HG03565 (cell line): ENCODE measurements at regions not wholly inside any gene's neighbourhood (a gene's known extent, or its start where the extent isn't known, plus 50 kb on each side); places are given as distances from the start of the nearest gene placed in this dataset.

ENCODE experiments used
- ATAC-seq: cut with Tn5 transposase; IDR thresholded peaks from one replicate; pipeline ENCODE4 v1.9.1; 2021; ENCODE audit warnings: mild to moderate bottlenecking, moderate library complexity; ENCODE audit not compliant: unreplicated experiment

DNA sequence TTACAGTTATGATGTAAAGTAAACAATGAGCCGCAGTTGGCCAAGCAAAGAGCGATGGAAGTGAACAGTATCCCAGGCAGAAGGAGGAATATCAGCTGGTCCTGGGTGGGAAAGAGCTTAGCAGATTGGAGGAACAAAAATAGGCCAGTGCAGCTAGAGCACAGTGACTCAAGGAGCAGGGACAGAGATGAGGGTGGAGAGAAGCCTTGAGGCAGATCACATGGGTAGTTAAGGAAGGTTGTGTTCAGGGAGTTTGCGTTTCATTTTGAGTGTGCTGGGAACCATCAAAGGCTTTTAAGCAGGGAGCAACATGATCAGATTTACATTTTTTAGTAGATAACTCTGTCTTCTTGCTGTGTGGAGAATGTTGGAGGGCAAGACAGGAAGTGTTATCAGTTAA, 113.6 kb downstream of the OAT start:
- no peak for ATAC-seq

- no peak for ATAC-seq
These were observed 114.9 kb downstream of the OAT start for GRCh38 chr10:124303662-124304418.

DNA sequence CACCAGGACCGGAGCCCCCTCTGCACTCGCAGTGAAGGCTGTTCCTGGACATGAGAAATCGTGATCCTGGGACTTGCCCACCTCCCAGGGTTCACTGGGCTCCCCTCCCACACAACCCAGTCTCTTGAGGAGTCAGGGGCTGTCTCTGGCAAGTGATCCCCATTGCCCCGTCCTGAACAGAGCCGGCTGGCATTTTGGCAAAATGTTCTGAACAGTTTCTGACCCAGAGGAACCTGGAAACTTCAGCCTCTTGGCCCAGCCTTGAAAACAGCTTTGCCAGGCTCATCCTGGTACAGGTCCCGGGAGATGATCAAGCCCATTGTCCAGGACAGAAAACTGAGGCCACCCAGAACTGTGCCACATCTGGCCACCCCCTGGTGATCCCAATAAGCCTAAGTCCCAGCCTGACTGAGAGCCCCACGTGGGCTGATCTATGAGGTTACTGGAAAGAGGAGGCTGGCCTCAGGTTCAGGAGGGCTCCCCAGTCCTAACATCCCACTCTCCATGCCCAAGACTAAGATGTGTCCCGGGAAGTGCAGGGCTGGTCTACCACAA, 115.7 kb downstream of the OAT start:
- no peak for ATAC-seq

DNA sequence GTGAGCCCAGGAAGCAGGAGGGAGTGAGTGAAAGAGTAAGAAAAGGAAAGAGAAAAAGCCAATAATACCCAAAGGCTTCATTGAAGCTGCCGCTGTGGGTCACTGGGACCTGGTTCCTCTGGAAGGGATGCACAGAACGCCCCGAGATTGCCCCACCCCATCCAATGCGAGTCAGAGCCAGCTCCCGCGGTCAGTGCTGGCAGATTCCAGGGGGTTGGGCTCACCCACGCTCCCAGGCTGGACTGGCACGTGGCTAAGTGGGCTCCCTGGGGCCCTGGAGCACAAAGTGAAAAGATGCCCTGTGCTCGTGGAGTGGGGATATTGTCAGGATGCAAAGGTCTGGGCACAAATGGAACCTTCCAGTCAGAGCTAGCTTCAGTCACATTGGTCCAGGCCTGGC, 117.0 kb downstream of the OAT start:
- no peak for ATAC-seq

GRCh38 chr10:124300735-124301134, 118.0 kb downstream of the OAT start:
- ATAC-seq = no peak

DNA sequence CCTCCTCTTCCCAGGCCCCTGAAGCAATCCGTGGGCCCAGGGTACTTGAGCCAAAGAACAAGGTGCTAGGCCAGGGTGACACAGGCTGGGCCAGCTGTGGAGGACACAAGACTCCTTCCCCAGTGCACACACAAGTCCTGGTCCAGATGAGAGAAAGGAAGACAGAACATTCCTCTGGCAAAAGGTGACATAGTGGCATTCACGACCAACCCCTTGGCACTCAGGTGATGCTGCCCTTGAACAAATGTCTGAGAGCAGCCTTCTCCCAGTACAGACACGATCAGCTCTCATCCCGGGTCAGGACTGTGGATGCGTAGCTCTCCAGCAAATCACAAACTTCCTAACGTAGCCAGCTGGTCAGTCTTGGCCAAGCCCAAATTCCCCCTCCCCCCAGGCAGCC, 118.5 kb downstream of the OAT start:
- no peak for ATAC-seq

DNA sequence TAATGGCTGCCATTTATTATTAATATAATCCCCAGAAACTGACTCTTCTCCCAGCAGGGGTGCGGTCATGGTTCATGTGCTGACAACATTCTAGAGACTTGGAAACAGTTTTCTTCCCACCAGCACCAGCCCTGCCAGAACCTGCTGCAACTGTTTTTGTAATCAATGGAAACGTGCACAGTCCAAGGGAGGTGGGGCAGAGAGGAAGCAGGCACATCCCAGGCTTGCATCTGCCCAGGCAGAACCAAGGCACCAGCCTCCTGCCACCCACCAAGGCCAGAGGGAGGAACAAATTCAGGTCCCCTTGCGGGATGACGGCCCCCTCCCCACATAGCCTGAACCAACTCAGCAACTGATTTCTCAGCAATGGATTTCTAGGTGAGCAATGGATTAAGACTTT, 119.0 kb downstream of the OAT start:
- ATAC-seq = no peak

DNA sequence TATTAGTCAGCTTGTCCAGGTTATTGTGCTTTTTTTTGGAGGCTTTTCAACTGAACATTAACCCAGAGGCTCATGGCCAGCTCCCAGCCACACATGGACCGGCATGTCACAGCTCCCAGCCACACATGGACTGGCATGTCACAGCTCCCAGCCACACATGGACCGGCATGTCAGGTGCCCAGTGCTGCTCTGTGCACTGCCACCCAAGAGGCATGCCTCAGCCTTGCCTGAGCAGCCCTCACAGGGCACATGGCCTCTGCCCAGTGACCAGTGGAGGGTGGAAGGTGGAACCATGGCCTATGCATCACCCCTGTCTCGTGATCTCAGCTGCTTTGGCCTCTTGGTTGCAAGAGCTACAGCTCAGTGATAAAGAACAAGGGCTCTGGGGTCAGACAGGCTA, 119.8 kb downstream of the OAT start:
- no peak for ATAC-seq

GRCh38 chr10:124296813-124297788, 121.6 kb downstream of the OAT start:
- no peak for ATAC-seq

DNA sequence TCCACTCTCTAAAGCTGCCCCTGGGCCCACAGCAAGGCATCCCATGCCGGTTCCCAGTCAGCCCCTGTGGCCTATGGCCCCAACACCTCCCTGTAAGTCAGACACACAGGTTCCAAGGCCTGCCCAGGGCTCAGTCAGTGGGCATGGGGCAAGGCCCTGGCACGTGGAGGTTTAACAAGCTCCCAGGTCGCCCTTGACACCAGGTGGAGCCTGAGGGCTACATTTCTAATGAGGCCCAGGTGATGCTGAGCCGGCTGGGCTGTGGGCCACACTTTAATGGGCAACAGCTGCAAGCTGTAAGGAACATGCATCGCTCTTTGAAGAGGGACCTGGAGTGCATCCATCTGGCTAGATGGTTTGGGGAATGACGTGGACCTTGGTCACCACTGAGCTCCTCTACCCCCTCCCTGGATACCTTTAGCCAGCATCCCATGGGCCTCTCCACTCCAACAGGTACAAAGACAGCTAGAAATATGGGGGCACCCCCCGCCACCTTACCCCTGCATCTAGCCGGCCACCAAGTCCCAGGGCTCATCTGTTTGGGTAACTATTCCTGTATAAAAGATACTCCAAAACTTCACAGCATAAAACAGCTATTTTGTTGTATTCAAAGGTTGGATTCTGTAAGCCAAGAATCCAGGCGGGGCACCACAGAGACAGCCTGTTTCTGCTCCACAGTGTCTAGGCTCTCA, 122.5 kb downstream of the OAT start:
- ATAC-seq = no peak

- no peak for ATAC-seq
These were observed 123.6 kb downstream of the OAT start for GRCh38 chr10:124294811-124295770.

DNA sequence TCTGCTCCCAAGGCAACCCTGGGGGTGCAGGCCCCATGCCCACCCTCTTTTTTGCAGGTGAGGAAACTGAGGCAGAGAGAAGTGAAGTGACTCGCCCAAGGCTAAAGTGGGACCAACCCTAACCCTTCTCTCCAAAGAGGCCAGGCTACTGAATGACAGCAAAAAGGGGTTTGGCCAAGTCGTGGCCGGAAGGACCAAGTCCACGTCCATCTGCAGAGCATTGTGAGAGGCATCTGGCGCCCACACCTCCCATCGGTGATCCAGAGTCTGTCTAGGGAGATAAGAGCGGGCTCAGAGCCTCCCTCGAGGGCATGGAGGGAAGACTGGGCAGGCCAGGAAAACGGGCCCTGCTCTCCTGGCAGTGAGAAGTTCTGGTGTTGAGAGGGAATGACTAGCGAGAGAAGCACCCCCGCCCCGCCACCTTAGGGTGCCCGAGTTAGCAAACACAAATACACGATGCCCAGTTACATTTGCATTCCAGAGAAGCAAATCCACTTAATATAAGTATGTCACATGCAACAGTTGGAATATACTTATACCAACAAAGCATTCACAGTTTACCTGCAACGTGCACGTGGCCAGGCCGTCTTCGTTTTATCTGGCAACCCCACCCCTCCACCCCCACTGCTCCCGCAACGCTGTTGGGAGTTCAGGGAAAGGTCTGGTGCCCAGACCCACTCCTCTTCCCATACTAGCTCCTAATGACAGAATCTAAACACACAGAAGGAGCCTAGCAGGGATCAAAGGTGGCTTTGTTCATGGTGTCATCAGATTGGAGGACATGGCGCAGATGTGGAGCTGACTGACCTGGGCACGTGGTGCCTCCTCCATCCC, 124.9 kb downstream of the OAT start:
- no peak for ATAC-seq

DNA sequence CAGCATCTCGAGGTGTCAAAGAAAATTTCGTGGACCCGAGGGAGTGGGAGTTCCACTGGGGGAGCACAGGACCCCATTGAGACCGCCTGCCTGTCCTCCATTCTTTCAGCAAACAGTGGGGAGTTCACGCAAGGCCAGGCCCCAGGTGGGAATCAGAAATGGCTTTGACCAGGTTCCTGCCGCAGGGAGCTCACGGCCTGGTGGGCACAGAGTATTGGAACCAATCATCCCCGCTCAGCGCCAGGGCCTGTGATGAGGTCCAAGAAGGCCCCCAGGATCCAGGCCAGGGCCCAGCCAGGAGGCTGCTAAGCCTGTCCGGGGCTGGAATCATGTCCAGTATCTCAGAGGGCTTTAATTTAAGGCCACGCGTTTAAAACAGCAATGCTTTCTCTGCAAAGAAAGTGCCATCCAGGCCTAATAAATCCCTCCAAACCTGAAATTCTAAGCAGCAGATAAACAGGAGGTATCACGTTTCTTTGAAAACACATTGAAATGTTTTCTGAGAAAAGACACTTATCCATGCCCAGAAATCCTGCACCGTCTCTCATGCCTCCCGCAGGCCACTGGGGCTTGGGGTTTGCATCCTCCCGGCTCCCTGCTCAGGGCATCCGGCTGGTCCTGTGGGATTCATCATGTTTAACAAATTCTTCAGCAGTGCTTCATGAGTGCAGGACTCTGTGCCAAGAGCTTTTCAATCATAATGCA, 125.7 kb downstream of the OAT start:
- ATAC-seq = no peak

DNA sequence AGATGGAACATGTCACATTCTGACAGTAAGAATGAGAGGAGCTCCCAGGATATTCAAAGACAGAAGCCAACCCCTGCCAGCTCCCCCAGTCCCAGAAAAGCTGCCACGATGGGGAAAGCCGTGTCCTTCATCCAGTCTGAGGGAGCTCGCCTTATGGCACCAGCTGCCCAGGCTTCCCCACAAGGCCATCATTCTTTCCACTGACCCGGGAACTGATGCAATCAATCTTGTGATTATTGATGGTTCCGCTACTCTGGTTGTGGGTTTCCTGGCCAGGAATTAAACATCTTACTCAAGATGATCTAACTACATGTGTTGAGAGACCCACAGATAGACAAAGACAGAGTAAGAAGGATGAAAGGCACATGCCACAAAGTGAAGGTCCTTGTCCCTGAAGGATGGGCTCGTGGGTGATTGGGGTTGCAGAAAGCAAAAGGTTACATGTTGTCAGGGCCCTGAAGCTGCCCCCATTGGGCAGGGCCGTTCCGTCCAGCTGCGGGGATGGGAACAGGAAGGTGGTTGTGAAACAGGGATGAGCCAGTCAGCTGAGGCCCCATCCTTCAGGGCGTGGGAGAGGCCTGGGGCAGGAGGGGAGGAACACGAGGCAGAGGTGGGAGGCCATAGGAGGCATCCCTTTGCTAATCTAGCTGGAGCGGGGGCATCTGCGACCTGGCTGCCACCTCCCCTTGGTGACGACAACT, 127.6 kb downstream of the OAT start:
- ATAC-seq = no peak

DNA sequence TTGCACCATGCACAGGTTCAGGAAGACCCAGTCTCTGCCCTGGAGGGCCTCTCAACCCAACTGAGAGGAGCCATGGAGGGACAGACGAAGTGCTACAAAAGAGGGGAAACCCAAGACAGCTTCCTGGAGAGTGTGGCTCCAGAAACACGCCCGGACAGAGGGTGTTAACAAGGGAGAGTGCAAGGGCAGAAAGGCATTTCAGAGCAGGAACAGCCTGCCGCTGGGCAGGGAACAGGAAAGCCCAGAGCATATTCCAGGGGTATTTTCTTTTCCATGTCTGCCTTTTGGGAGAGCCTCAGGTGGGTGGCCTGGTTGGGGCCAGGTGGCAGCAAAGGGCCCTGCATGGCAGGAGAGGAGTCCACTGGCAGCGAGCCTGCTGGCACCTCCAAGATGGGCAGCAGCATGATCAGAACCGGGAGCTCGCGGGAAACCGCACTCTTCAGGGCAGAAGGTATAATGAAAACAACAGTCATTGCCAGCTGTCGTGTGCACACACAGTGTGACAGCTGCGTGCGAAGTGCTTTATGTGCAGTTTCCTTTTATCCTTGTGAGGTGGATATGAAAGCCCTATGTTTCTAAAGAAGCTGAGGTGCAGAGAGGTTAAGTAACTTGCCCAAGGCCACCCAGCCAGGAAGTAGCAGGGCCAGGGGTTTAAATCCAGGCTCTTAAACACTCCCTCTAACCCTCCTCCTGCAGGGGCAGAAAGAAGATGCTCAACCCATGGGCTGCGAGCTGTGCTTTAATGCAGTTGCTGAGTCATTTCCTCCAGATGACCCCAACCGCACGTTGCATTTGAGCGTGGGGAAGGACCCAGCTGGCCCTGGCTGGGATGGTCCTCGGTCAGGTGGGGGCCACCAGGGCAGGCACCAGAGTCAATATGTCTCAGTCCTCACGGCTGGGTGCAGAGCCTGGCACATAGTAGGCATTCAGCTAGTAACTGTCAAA, 128.6 kb downstream of the OAT start:
- peak; percentile 29 for ATAC-seq

- no peak for ATAC-seq
These were observed 129.5 kb downstream of the OAT start for GRCh38 chr10:124288928-124289850.
